GM06990 (cell line): ENCODE measurements at regions not wholly inside any gene's neighbourhood (a gene's known extent, or its start where the extent isn't known, plus 50 kb on each side); places are given as distances from the start of the nearest gene placed in this dataset.

Source experiments
- DNase-seq: peaks from one replicate; pipeline ENCODE4 v3.0.0-alpha.2; 2011; ENCODE audit not compliant: insufficient read length; ENCODE audit errors: extremely low read depth
- H3K27me3 ChIP-seq: replicated peaks from 2 replicates; pipeline ENCODE4 v1.6.0; 2011; ENCODE audit warnings: low read length; ENCODE audit not compliant: control insufficient read depth, insufficient read depth
- H3K36me3 ChIP-seq: 2 replicates; pipeline ENCODE4 v1.5.1; 2011; ENCODE audit warnings: low read length; ENCODE audit not compliant: control insufficient read depth, insufficient read depth
- H3K4me3 ChIP-seq: replicated peaks from 2 replicates; pipeline ENCODE4 v1.5.1; 2011; ENCODE audit warnings: low read depth, mild to moderate bottlenecking, control low read depth, low read length
- TF ChIP-seq, protein P1 (sequence below): IDR thresholded peaks from 2 replicates; pipeline ENCODE4 v1.5.1; 2011; ENCODE audit warnings: low read length, control low read depth, mild to moderate bottlenecking, inconsistent platforms; ENCODE audit not compliant: insufficient read depth, poor library complexity, severe bottlenecking

DNA sequence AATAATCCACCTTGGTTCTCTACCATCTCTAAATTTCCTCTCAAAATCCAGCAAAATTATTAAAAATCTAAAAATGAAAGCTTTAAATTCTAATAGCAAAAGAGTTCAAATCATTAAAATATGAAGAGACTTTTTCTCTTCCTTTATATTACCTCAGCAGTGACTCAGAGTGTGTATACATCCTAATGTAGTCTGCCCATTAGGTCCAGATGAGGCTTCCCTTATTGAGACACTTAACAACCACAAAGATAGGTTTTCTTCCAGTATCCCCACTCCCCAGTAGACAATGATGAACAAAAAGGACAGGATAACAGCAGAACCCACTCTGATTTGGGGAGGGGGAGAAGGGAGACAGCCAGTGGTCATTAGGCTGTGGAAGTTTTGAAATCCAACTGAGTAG is 61.5 kb upstream of the DCBLD2 start:
- H3K4me3 ChIP-seq: no peak overlapping the region
- no peaks in the 10 kb centered on the region for H3K36me3 ChIP-seq
- TF ChIP-seq, protein P1, sequence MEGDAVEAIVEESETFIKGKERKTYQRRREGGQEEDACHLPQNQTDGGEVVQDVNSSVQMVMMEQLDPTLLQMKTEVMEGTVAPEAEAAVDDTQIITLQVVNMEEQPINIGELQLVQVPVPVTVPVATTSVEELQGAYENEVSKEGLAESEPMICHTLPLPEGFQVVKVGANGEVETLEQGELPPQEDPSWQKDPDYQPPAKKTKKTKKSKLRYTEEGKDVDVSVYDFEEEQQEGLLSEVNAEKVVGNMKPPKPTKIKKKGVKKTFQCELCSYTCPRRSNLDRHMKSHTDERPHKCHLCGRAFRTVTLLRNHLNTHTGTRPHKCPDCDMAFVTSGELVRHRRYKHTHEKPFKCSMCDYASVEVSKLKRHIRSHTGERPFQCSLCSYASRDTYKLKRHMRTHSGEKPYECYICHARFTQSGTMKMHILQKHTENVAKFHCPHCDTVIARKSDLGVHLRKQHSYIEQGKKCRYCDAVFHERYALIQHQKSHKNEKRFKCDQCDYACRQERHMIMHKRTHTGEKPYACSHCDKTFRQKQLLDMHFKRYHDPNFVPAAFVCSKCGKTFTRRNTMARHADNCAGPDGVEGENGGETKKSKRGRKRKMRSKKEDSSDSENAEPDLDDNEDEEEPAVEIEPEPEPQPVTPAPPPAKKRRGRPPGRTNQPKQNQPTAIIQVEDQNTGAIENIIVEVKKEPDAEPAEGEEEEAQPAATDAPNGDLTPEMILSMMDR: no peak
- H3K27me3 ChIP-seq: no peaks in the 10 kb centered on the region
- DNase-seq: no peak

DNA sequence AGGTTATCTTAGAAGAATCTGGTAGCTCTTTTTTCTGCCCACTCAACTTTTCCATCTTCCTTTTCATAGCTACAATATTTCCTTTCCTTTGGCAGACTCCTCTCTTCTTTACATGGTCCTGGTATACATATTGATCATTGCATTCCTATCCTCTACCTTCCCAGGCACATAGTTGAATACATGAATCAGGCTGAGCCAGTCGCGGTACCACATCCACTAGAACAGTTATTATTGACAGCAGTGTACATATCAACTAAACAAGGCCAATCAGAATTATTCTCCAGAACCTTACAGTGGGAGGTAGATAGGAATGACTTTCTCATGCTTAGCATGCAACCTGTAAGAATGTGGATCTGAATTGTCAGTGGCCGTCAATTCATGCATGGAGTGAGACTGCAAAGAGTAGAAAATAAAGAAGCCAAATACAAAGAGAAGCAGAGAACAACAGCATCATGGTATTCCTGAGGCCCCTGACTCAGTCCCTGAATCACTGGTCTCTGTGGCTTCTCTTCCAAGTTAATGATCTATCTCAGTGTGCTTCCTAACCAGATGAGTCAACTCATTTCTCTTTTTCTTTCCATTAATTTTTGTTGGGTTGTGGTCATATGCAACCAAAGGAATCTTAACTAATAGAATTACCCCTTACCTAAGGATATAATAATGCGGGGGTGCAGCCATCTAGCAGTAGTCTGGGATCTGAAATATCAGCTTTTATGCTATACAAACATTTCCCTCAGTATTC is 60.9 kb upstream of the DCBLD2 start:
- no peak for DNase-seq
- Histone ChIP-seq H3K27me3 (no peaks in the 10 kb centered on the region), H3K36me3 (no peaks in the 10 kb centered on the region), H3K4me3 (no peak overlapping the region)
- TF ChIP-seq, protein P1: no peak

DNA sequence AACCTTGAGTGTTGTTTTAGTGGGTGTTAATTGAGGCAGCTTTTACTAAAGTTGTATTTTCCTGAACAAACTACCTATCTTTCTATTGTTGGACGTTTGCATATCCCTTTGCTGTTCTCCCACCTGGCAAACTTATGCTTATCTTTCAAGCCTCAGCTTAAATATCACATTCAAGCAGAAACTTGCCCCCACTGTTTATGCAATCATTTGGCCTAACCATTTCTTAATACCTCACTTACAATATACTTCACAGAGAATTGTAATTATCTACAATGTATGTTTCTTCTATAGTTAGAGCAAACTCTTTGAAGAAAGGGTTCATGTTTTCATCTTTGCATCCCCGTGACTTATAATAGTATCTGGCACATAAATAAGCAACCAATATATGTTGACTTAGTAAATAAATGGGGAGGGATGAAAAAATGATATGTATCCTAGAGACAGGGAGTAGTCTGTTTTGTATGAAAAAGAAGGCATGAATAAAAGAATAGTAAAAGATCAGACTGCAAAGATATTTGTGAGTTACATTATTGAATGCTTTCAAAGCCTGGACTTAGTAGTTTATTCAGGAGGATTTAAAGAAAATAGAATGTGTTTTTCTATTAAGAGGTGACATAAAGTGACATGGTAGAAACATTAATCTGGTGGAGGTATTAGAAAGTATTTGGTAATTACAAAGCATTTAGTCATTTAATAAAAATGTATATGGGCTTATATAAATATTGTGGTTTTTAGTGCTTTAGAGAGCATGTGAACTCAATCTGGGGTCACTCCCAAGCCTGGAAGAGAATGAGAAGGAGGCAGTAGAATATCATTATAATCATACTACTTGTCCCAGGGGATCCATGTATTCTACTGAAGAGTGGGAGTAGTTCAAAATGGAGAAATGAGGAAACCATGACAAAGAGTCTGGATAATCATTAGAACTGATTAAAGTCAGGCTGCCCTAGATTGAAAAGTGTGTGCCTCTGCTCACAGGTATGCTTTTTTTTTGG is 60.0 kb upstream of the DCBLD2 start:
- DNase-seq: no peak
- no peaks in the 10 kb centered on the region for H3K36me3 ChIP-seq
- TF ChIP-seq, protein P1: no peak
- H3K27me3 ChIP-seq: no peaks in the 10 kb centered on the region
- no peak overlapping the region for H3K4me3 ChIP-seq

GRCh38 chr3:98957681-98958080 is 56.2 kb upstream of the DCBLD2 start:
- H3K36me3 ChIP-seq: no peaks in the 10 kb centered on the region
- H3K4me3 ChIP-seq: no peak overlapping the region
- no peaks in the 10 kb centered on the region for H3K27me3 ChIP-seq
- TF ChIP-seq, protein P1: no peak
- no peak for DNase-seq

DNA sequence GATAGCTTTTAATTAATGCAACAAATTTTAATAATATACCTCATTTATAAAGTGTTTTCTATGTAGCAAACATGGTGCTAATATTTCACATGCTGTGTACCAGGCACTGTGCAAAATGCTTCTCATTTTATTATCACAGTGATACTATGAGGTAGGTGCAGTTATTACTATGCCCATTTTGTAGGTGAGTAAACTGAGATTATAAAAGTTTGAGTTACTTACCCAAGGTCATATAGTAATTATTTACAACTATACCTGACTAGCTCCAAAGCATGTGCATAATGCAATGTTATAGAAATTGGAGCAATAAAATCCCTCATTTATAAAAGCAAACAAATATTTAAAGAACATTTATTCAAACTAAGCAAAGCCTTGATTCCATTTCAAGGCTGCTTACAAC is 54.5 kb upstream of the DCBLD2 start:
- TF ChIP-seq, protein P1: no peak
- no peaks in the 10 kb centered on the region for H3K36me3 ChIP-seq
- H3K4me3 ChIP-seq: no peak overlapping the region
- H3K27me3 ChIP-seq: no peaks in the 10 kb centered on the region
- no peak for DNase-seq
